Suprapubic skin (tissue), 3 donors: ENCODE measurements at regions not wholly inside any gene's neighbourhood (a gene's known extent, or its start where the extent isn't known, plus 50 kb on each side); places are given as distances from the start of the nearest gene placed in this dataset.

Experiments used
- EP300 ChIP-seq: sonication (generic); formaldehyde crosslinking; IDR thresholded peaks from one replicate; pipeline ENCODE4 v1.6.1; 2017; ENCODE audit warnings: antibody characterized with exemption
- POLR2A ChIP-seq, 2 donors: fragments of 450-650 bp; IDR thresholded peaks; one replicate each; pipeline ENCODE4 v1.6.1; 2017; ENCODE audit warnings: antibody characterized with exemption in 2 of 2, mild to moderate bottlenecking in 2 of 2, moderate library complexity in 2 of 2
- TF ChIP-seq, protein P1 (sequence below), 2 donors: fragments of 200-600 bp in 1 of 2; fragments of 450-650 bp in 1 of 2; sonication (generic) in 1 of 2; IDR thresholded peaks; one replicate each; pipeline ENCODE4 v1.5.1; 2016 to 2019; ENCODE audit warnings: antibody characterized with exemption in 2 of 2, mild to moderate bottlenecking in 1 of 2, moderate library complexity in 1 of 2

DNA sequence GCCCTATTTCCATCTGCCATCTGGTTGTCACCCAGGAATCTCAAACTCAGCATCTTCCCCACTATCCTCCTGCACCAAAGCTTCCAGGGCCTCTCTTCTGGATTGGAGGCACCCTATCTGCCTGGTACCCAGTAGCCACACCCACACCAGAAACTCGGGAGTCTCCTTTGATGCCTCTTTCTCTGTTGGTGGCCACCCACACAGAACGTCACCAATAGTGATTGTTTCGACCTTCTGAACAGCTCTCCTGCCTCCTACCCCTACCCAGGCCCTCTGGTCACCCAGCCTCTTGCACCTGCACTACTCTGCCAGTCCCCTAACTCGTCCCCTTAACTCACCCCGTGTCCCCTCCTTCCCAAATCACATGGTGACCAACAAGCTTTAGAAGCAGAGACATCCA, 95.0 kb downstream of the IRF2BPL start:
- TF ChIP-seq EP300 (no peak), POLR2A (IDR thresholded peaks at IDR 0.05) (no peak)
- TF ChIP-seq, protein P1, sequence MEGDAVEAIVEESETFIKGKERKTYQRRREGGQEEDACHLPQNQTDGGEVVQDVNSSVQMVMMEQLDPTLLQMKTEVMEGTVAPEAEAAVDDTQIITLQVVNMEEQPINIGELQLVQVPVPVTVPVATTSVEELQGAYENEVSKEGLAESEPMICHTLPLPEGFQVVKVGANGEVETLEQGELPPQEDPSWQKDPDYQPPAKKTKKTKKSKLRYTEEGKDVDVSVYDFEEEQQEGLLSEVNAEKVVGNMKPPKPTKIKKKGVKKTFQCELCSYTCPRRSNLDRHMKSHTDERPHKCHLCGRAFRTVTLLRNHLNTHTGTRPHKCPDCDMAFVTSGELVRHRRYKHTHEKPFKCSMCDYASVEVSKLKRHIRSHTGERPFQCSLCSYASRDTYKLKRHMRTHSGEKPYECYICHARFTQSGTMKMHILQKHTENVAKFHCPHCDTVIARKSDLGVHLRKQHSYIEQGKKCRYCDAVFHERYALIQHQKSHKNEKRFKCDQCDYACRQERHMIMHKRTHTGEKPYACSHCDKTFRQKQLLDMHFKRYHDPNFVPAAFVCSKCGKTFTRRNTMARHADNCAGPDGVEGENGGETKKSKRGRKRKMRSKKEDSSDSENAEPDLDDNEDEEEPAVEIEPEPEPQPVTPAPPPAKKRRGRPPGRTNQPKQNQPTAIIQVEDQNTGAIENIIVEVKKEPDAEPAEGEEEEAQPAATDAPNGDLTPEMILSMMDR (IDR thresholded peaks at IDR 0.05) = no peak
